ENCODE measurements at regions not wholly inside any gene's neighbourhood (a gene's known extent, or its start where the extent isn't known, plus 50 kb on each side); places are given as distances from the start of the nearest gene placed in this dataset.
"Not testable (repeated sequence)": the region's sequence is repeated elsewhere in the genome, so short reads cannot be mapped to it uniquely, and the experiment has no call there.

DNA sequence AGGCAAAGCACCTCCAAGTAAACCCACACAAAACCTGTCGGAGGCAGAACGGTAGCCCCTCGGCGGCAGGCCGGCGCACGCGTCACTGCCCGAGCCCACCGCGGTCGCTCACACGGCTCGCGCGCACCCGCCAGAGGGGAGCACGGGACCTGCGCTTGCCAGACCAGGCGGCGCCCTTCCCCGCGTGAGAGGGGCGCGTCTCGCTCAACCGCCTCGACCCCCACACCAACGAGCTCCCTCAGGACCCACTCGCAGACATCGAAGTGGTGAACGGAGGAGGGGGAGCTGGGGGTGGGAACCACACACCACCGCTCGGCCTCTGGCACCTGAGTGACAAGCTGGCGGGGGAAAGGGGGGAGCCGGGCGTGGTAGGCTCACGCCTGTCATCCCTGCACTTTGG lies 1513.4 kb upstream of the DEFB115 start:
- Histone ChIP-seq H3K9me2 (no peaks in the 10 kb centered on the region), H3K4me3 (ENCODE audit: low read depth in 2 of 2, low read length in 1 of 2) (no peak overlapping the region), H3F3A (replicated peaks; ENCODE audit: insufficient read depth) (no peaks in the 10 kb centered on the region), H2AFZ (ENCODE audit: low read depth) (no peak overlapping the region), H3K4me2 (no peak overlapping the region), H3K27ac (ENCODE audit: low read depth in 2 of 2, low read length in 1 of 2) (no peak overlapping the region), H3K4me1 (ENCODE audit: control insufficient read depth in 1 of 2, insufficient read depth in 2 of 2, low read depth in 1 of 2, low read length in 1 of 2) (no peaks in the 10 kb centered on the region), H3K27me3 (ENCODE audit: insufficient read depth) (no peaks in the 10 kb centered on the region), H3K79me2 (ENCODE audit: insufficient read depth) (no peaks in the 10 kb centered on the region), H3K9ac (no peak overlapping the region), H3K9me3 (no peaks in the 10 kb centered on the region), H4K20me1 (ENCODE audit: insufficient read depth) (no peaks in the 10 kb centered on the region), H3K36me3 (replicated peaks in 1 of 2; ENCODE audit: control insufficient read depth in 1 of 2, insufficient read depth in 2 of 2, low read length in 1 of 2) (no peaks in the 10 kb centered on the region)
- POLR2A ChIA-PET: no interaction called here
- 49% methylated on average over 23 of the region's 38 CpGs for WGBS (ENCODE audit: low lambda C conversion rate)
- CTCF ChIA-PET: interaction anchor here (0.6 kb wide), 1 partner anchor 73 kb away, joined by 4 read pairs; no protein-coding TSS in a partner anchor
- no peak for TF ChIP-seq RCOR1 (IDR thresholded peaks at IDR 0.05; ENCODE audit: low read length)
- no peak for TF ChIP-seq RFX5 (IDR thresholded peaks at IDR 0.05; ENCODE audit: low read length)
- no peak for TF ChIP-seq MEF2A (IDR thresholded peaks at IDR 0.05; ENCODE audit: borderline replicate concordance, low read depth)
- TF ChIP-seq, protein P1, sequence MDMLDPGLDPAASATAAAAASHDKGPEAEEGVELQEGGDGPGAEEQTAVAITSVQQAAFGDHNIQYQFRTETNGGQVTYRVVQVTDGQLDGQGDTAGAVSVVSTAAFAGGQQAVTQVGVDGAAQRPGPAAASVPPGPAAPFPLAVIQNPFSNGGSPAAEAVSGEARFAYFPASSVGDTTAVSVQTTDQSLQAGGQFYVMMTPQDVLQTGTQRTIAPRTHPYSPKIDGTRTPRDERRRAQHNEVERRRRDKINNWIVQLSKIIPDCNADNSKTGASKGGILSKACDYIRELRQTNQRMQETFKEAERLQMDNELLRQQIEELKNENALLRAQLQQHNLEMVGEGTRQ (IDR thresholded peaks at IDR 0.05; ENCODE audit: borderline replicate concordance, low read depth, low read length): no peak
- TF ChIP-seq, protein P2, sequence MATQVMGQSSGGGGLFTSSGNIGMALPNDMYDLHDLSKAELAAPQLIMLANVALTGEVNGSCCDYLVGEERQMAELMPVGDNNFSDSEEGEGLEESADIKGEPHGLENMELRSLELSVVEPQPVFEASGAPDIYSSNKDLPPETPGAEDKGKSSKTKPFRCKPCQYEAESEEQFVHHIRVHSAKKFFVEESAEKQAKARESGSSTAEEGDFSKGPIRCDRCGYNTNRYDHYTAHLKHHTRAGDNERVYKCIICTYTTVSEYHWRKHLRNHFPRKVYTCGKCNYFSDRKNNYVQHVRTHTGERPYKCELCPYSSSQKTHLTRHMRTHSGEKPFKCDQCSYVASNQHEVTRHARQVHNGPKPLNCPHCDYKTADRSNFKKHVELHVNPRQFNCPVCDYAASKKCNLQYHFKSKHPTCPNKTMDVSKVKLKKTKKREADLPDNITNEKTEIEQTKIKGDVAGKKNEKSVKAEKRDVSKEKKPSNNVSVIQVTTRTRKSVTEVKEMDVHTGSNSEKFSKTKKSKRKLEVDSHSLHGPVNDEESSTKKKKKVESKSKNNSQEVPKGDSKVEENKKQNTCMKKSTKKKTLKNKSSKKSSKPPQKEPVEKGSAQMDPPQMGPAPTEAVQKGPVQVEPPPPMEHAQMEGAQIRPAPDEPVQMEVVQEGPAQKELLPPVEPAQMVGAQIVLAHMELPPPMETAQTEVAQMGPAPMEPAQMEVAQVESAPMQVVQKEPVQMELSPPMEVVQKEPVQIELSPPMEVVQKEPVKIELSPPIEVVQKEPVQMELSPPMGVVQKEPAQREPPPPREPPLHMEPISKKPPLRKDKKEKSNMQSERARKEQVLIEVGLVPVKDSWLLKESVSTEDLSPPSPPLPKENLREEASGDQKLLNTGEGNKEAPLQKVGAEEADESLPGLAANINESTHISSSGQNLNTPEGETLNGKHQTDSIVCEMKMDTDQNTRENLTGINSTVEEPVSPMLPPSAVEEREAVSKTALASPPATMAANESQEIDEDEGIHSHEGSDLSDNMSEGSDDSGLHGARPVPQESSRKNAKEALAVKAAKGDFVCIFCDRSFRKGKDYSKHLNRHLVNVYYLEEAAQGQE (IDR thresholded peaks at IDR 0.05; ENCODE audit: low read depth, low read length): no peak
- TF ChIP-seq TEAD4 (IDR thresholded peaks at IDR 0.05; ENCODE audit: borderline replicate concordance, insufficient read depth): no peak
- TF ChIP-seq, protein P3, sequence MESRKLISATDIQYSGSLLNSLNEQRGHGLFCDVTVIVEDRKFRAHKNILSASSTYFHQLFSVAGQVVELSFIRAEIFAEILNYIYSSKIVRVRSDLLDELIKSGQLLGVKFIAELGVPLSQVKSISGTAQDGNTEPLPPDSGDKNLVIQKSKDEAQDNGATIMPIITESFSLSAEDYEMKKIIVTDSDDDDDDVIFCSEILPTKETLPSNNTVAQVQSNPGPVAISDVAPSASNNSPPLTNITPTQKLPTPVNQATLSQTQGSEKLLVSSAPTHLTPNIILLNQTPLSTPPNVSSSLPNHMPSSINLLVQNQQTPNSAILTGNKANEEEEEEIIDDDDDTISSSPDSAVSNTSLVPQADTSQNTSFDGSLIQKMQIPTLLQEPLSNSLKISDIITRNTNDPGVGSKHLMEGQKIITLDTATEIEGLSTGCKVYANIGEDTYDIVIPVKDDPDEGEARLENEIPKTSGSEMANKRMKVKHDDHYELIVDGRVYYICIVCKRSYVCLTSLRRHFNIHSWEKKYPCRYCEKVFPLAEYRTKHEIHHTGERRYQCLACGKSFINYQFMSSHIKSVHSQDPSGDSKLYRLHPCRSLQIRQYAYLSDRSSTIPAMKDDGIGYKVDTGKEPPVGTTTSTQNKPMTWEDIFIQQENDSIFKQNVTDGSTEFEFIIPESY (IDR thresholded peaks at IDR 0.05; ENCODE audit: borderline replicate concordance, low read depth): no peak
- no peak for TF ChIP-seq TCF12 (IDR thresholded peaks at IDR 0.05)
- TF ChIP-seq, protein P4, sequence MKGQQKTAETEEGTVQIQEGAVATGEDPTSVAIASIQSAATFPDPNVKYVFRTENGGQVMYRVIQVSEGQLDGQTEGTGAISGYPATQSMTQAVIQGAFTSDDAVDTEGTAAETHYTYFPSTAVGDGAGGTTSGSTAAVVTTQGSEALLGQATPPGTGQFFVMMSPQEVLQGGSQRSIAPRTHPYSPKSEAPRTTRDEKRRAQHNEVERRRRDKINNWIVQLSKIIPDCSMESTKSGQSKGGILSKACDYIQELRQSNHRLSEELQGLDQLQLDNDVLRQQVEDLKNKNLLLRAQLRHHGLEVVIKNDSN (IDR thresholded peaks at IDR 0.05; ENCODE audit: borderline replicate concordance, low read depth): no peak
- TF ChIP-seq MXI1 (IDR thresholded peaks at IDR 0.05; ENCODE audit: low read depth, low read length): no peak
- TF ChIP-seq EP300 (IDR thresholded peaks at IDR 0.05; ENCODE audit: borderline replicate concordance in 1 of 2, low read depth in 1 of 2, low read length in 1 of 2): no peak
- no peak for TF ChIP-seq FOXJ3 (CRISPR knock-in tag; IDR thresholded peaks at IDR 0.05)
- TF ChIP-seq YY1 (IDR thresholded peaks at IDR 0.05; ENCODE audit: low read depth): no peak
- no peak for TF ChIP-seq NRF1 (IDR thresholded peaks at IDR 0.05; ENCODE audit: low read depth, low read length)
- TF ChIP-seq, protein P5, sequence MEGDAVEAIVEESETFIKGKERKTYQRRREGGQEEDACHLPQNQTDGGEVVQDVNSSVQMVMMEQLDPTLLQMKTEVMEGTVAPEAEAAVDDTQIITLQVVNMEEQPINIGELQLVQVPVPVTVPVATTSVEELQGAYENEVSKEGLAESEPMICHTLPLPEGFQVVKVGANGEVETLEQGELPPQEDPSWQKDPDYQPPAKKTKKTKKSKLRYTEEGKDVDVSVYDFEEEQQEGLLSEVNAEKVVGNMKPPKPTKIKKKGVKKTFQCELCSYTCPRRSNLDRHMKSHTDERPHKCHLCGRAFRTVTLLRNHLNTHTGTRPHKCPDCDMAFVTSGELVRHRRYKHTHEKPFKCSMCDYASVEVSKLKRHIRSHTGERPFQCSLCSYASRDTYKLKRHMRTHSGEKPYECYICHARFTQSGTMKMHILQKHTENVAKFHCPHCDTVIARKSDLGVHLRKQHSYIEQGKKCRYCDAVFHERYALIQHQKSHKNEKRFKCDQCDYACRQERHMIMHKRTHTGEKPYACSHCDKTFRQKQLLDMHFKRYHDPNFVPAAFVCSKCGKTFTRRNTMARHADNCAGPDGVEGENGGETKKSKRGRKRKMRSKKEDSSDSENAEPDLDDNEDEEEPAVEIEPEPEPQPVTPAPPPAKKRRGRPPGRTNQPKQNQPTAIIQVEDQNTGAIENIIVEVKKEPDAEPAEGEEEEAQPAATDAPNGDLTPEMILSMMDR (IDR thresholded peaks at IDR 0.05): no peak
- no peak for TF ChIP-seq FOSL2 (IDR thresholded peaks at IDR 0.05; ENCODE audit: borderline replicate concordance, low read depth)
- DNase-seq: no peak

DNA sequence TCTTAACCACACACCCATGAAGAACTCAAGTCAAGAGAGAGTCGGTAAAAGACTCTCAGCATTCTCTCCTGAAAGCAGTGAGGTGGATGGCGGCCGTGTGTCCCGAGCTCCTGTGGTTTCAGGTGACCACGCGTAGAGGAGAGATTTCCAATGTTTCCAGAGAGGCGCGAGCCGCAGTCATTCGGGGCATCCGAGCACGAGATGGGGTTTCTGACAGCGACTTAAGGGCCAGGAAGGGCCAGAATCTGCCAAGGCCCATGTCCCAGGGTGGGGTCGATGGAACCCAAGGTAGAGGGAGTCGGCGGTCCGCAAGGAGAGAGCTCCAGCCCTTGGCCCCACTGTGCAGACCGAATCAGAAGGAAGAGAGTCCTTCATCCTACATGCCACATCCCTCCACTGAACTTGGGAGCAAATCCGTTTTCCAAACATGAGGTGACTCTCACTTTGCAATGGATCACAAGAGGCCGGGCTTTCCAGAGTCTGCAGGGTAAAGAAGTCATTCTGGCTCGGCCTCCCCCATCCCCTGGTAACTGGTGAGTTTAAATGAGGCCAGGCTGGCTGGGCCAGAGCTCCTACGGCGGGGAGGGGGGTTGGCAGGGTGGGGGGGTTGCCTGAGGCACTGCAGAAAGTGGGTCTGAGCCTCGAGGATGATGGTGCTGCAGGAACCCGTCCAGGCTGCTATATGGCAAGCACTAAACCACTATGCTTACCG lies 1511.8 kb upstream of the DEFB115 start:
- H3K27me3 ChIP-seq (ENCODE audit: insufficient read depth); POLR2A ChIA-PET; H3K4me1 ChIP-seq (ENCODE audit: control insufficient read depth in 1 of 2, insufficient read depth in 2 of 2, low read depth in 1 of 2, low read length in 1 of 2); H3K36me3 ChIP-seq (replicated peaks in 1 of 2; ENCODE audit: control insufficient read depth in 1 of 2, insufficient read depth in 2 of 2, low read length in 1 of 2); H3K4me2 ChIP-seq; H2AFZ ChIP-seq (ENCODE audit: low read depth); H3K9me2 ChIP-seq; H3F3A ChIP-seq (replicated peaks; ENCODE audit: insufficient read depth); DNase-seq; H3K9me3 ChIP-seq; H3K4me3 ChIP-seq (ENCODE audit: low read depth in 2 of 2, low read length in 1 of 2); H3K79me2 ChIP-seq (ENCODE audit: insufficient read depth); H3K9ac ChIP-seq; CTCF ChIA-PET; H4K20me1 ChIP-seq (ENCODE audit: insufficient read depth); H3K27ac ChIP-seq (ENCODE audit: low read depth in 2 of 2, low read length in 1 of 2): not testable (repeated sequence)
- 45% methylated on average over 25 of the region's 26 CpGs for whole genome bisulfite sequencing (ENCODE audit: low lambda C conversion rate)
